DND-41 (cell line): ENCODE measurements at regions not wholly inside any gene's neighbourhood (a gene's known extent, or its start where the extent isn't known, plus 50 kb on each side); places are given as distances from the start of the nearest gene placed in this dataset.

Experiments
- EZH2 ChIP-seq: IDR thresholded peaks from 3 replicates; pipeline ENCODE4 v1.6.1; 2012; ENCODE audit warnings: borderline replicate concordance, low read depth, mild to moderate bottlenecking, moderate library complexity, low read length, inconsistent platforms; ENCODE audit not compliant: severe bottlenecking
- TF ChIP-seq, protein P1 (sequence below): IDR thresholded peaks from 2 replicates; pipeline ENCODE4 v1.5.1; 2012; ENCODE audit warnings: borderline replicate concordance, low read length, moderate library complexity, mild to moderate bottlenecking; ENCODE audit not compliant: poor library complexity, severe bottlenecking; ENCODE audit errors: extremely low read depth

DNA sequence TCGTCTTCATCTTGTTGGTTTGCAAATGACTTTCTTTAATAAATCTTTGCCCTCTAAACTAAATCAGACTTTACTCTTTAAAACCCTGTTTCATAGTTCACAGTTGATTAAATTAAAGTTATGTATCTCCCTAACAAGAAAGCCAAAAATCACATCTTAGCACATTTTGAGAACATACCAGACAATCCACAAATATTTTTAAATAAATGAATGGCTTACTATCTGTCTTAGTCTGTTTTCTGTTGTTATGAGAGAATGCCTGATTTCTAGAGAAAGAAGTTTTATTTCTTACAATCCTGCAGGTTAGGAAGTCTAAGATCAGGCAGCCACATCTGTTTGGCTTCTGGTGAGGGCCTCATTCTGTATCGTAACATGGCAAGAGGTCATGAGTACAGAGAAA lies 1090.2 kb upstream of the PIK3C3 start:
- TF ChIP-seq, protein P1, sequence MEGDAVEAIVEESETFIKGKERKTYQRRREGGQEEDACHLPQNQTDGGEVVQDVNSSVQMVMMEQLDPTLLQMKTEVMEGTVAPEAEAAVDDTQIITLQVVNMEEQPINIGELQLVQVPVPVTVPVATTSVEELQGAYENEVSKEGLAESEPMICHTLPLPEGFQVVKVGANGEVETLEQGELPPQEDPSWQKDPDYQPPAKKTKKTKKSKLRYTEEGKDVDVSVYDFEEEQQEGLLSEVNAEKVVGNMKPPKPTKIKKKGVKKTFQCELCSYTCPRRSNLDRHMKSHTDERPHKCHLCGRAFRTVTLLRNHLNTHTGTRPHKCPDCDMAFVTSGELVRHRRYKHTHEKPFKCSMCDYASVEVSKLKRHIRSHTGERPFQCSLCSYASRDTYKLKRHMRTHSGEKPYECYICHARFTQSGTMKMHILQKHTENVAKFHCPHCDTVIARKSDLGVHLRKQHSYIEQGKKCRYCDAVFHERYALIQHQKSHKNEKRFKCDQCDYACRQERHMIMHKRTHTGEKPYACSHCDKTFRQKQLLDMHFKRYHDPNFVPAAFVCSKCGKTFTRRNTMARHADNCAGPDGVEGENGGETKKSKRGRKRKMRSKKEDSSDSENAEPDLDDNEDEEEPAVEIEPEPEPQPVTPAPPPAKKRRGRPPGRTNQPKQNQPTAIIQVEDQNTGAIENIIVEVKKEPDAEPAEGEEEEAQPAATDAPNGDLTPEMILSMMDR = no peak
- TF ChIP-seq EZH2 = no peak
